22Rv1 (cell line): ENCODE measurements at regions not wholly inside any gene's neighbourhood (a gene's known extent, or its start where the extent isn't known, plus 50 kb on each side); places are given as distances from the start of the nearest gene placed in this dataset.

Experiments used
- H3K27ac ChIP-seq: fragments of 450-650 bp; 2 replicates; pipeline ENCODE4 v1.5.1; 2017
- ZFX ChIP-seq: fragments of 450-650 bp; IDR thresholded peaks from 2 replicates; pipeline ENCODE4 v1.6.1; 2017; ENCODE audit warnings: antibody characterized with exemption, borderline replicate concordance
- TF ChIP-seq, protein P1 (sequence below): fragments of 450-650 bp; IDR thresholded peaks from 2 replicates; pipeline ENCODE4 v1.5.1; 2017; ENCODE audit warnings: mild to moderate bottlenecking

DNA sequence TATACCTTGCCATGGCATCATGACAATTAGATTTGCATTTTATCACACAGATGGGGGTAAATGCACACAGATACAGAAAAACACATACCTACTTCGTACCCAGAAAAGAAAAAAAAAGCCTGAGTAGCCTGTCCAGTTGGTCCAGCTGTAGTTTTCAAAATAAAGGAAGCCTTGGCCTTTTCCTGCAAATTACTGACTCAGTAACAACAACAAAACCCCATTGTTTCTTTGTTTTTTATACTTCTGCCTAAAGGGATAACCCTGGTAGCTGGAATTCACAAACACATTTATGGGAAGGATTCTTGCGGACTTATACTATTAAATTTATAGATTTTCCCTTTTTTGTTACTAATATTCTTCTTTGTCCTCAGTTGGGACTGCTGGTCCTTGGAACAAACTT is 156.4 kb upstream of the PCDH10 start:
- TF ChIP-seq, protein P1, sequence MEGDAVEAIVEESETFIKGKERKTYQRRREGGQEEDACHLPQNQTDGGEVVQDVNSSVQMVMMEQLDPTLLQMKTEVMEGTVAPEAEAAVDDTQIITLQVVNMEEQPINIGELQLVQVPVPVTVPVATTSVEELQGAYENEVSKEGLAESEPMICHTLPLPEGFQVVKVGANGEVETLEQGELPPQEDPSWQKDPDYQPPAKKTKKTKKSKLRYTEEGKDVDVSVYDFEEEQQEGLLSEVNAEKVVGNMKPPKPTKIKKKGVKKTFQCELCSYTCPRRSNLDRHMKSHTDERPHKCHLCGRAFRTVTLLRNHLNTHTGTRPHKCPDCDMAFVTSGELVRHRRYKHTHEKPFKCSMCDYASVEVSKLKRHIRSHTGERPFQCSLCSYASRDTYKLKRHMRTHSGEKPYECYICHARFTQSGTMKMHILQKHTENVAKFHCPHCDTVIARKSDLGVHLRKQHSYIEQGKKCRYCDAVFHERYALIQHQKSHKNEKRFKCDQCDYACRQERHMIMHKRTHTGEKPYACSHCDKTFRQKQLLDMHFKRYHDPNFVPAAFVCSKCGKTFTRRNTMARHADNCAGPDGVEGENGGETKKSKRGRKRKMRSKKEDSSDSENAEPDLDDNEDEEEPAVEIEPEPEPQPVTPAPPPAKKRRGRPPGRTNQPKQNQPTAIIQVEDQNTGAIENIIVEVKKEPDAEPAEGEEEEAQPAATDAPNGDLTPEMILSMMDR, result no peak
- no peak for TF ChIP-seq ZFX
- H3K27ac ChIP-seq, result no peak overlapping the region

DNA sequence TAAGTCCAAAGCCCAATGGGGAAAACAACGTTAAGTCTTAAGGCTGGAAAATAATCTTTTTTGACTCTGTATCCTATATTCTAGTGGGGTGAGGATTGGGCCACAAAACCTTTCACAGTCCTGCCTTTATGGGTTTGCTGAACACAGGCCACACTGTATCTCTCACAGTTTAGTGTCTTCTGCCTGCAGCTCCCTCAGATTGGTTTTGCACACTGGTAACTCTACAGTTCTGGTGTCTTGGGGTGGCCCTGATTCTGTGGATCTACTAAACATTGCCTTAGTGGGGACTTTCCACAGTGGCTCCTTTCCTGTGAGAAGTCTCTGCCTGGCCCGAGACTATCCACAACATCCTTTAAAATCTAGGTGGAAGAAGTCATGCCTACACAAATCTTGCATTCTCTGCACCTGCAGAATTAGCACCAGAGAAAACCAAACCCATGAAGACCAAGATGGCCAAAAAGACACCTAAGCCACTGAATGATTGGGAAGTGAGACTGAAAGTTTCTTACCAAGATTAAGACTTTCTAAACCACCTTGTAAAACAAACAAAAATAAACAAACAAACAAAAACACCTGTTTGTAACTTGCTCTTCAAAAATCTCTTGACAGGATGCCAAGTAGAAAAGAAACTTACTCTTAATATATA is 150.4 kb upstream of the PCDH10 start:
- no peak overlapping the region for H3K27ac ChIP-seq
- TF ChIP-seq, protein P1, result no peak
- no peak for TF ChIP-seq ZFX

DNA sequence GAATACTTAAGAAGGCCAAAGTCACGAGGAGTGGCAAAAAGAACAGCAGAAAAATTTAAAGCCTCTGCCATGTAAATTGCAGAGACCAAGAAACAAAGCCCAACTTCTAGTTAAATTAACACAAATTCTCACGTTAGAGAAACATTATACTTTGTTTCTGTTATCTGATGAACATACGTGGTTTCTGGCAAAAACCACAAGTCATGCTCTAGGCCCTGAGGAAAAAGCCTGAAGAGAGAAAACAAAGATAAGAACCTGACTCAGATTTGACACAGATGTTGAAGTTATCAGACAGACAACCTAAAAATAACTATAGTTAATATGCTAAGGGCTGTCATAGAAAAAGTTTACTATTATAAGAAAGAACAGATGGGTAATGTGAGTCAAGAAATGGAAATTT is 149.1 kb upstream of the PCDH10 start:
- TF ChIP-seq, protein P1, result no peak
- no peak for TF ChIP-seq ZFX
- no peak overlapping the region for H3K27ac ChIP-seq

DNA sequence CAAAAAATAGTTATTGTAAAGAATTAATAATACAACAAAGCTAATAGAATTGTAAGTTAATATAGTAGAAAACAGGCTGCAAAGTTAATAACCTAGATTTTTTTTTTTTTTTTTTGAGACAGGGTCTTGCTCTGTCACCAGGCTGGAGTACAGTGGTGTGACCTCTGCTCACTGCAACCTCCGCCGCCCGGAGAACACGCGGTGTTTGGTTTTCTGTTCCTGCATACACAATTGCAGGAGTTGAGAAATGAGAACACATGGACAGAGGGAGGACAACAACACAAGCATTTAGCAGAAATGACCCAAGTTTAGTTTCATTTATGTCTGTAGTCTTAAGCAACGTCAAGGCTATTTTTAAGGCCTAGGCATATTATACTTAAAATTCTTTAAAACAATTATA is 145.9 kb upstream of the PCDH10 start:
- TF ChIP-seq, protein P1, result no peak
- TF ChIP-seq ZFX, result no peak
- H3K27ac ChIP-seq, result no peak overlapping the region

DNA sequence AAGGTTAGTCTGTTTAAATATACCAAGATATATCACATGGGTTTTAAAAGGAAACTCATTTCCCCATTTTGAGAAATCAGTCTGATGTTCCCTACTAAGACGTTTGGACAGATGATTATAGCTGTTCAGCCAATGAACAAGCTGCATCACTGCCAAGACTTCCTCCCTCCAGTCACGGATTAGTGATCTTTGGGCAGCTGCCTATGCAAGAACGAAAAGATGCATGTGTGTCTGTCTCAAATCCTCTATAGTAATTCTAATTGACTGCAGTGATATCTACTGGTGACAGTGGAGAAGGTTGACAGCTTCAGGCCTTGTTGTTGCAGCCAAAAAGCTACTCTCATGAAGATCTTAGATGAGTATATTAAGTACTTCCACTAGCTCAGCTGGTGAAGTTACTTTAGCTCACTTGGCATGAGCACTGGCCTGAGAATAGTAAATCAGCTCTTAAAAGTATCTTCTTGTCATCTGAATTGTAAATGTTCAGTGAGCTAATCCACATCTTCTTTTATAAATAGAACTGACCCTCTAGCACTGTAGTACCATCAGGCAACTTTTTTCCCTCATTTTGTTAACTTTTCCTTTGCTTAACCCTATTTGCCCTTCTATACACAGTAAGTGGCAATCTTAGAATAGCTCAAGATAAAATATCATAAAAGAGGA is 134.5 kb upstream of the PCDH10 start:
- H3K27ac ChIP-seq, result peak overlapping the region; percentile 35
- TF ChIP-seq ZFX, result no peak
- TF ChIP-seq, protein P1, result no peak

DNA sequence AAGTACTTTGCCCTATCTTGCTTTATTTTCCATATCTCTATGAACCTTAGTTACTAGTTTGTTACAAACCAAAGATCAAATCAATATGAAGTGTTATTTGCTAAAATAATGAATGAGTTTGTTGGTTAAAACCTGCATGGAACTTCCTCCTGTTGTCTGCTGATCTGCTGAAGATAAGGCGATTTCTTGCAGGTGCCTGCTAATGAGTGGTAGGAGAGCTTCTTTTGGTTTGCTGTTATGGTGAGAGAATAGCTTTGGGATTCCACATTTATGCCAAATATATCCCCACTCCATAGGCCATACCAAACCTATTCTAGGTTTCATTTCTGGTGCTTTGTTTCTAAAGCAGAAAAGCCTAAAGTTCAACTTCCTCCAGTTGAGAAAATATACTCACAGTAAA is 103.8 kb upstream of the PCDH10 start:
- TF ChIP-seq ZFX, result no peak
- TF ChIP-seq, protein P1, result no peak
- no peak overlapping the region for H3K27ac ChIP-seq

DNA sequence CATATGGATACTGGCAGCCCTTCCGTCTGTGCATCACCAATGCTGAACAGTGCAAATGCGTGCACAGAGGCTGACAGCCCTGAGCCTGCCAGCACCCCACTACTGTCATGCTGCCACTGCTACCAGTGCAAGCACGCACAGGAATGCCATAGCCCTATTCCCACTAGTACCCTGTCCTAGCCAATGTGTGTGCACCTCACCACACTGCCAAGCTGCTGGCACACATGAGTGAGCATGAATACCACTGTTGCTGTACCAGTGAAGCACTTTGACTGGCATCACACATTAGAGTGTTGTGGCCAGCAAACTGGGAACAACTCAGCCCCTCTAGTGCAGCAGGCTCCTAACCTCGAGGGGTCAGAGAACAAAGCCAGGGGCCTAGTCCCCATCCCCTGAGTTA is 102.9 kb upstream of the PCDH10 start:
- TF ChIP-seq, protein P1, result no peak
- no peak for TF ChIP-seq ZFX
- no peak overlapping the region for H3K27ac ChIP-seq
